GM21360 (cell line): ENCODE measurements at regions not wholly inside any gene's neighbourhood (a gene's known extent, or its start where the extent isn't known, plus 50 kb on each side); places are given as distances from the start of the nearest gene placed in this dataset.
A peak's percentile ranks its signal among the peaks of the same experiment; 100 is the strongest.
"Not testable (repeated sequence)": the region's sequence is repeated elsewhere in the genome, so short reads cannot be mapped to it uniquely, and the experiment has no call there.

Source experiments
- ATAC-seq: cut with Tn5 transposase; IDR thresholded peaks from one replicate; pipeline ENCODE4 v1.9.1; 2021; ENCODE audit warnings: mild to moderate bottlenecking, moderate library complexity; ENCODE audit not compliant: unreplicated experiment

- no peak for ATAC-seq
These were observed 581.5 kb upstream of the VRK2 start for GRCh38 chr2:57465067-57465466.

GRCh38 chr2:57465967-57466366 is 580.6 kb upstream of the VRK2 start:
- no peak for ATAC-seq

DNA sequence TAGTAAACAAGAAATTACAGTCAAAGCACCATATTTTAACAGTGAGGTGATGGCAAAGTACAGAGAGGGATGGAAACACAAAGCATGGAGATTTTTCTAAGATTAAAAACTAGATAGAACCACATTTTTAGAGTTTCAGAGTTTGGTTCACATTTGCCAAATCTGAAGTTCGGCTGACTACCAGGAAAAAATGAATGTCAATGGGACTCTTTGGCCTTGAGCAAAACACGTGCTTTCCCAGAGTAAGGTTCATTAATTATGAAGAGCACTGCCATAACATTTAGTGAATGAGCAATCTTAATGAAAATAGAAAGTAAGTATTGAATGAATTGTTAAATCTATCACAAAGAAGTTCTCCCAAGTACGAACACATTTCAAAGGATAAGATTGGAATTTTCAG is 571.2 kb upstream of the VRK2 start:
- no peak for ATAC-seq

GRCh38 chr2:57479981-57480380 is 566.6 kb upstream of the VRK2 start:
- ATAC-seq, result peak; percentile 59

DNA sequence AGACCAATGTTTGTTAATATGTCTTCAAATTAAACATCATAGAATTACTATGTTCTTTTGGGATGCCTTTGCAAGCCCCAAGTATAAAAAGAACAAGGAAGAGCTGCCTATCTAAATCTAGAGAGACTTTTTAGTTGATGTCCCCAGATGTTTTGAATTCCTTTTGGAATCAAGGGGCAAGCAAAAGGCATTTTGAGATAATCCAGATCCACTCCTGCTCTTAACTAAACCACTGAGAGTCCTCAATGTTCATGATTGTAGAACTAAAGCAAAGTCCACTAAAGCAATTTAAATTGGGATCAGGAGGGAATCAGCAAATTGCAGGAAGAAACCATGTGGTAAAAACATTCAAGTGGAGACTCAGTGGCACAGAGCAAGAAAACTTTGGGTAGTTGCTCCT is 558.5 kb upstream of the VRK2 start:
- ATAC-seq, result no peak

DNA sequence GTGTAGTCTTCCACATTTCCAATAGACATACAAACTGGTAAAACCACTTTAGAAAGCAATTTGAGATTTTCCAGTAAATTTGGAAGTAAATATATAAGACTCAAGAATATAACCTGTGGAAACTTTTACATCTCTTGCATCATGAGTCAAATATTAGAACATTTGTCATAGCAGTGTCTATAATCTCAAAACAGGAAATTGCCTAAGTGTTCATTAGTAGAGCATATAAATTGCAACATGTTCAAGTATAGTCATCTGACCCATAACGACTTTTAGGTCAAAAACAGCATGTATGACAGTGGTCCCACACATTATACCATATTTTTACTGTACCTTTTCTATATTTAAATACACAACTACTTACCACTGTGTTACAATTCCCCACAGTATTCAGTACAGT is 555.9 kb upstream of the VRK2 start:
- no peak for ATAC-seq

DNA sequence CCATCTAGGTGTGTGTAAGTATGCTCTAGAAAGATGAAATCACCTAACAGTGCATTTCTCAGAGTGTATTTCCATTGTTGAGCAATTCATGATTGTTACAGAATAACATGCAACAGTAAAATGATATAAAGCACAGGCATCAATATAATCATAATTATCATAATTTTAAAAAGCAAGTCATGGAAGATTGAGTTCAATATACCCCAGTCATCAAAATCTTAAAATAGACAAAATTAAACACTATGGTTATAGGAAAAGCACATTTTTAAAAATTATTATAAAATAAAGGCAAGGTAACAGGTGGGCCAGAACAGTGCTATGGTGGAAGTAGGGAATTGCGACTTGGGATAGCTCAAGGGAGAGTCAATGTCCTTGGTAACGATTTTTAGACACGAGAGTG is 555.4 kb upstream of the VRK2 start:
- ATAC-seq, result no peak

DNA sequence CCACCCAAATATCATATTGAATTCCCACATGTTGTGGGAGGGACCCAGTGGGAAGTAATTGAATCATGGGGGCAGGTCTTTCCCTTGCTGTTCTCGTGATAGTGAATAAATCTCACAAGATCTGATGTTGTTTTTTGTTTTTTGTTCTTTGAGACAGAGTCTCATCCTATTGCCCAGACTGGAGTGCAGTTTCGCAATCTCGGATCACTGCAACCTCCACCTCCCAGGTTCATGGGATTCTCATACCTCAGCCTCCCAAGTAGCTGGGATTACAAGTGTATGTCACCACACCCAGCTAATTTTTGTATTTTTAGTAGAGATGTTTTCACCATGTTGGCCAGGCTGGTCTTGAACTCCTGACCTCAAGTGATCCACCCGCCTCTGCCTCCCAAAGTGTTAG is 552.6 kb upstream of the VRK2 start:
- not testable (repeated sequence) for ATAC-seq

- ATAC-seq, result peak; percentile 87
These were observed 549.0 kb upstream of the VRK2 start for GRCh38 chr2:57497489-57498096.

DNA sequence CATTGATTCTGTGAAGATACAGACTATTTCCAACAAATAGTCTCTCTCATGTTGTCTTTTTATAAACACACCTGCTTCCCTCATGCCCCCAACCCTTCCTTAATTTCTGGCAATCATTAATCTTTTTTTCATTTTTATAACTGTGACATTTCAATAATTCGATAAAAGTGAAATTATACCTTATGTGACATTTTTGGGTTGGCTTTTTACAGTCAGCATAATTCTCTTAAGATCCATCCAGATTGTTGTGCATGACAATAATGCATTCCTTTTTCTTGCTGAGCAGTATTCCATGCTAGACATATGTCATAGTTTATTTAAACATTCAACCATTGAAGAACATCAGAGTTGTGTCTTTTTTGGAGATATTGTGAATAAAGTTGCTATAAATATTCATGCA is 541.8 kb upstream of the VRK2 start:
- ATAC-seq, result no peak

DNA sequence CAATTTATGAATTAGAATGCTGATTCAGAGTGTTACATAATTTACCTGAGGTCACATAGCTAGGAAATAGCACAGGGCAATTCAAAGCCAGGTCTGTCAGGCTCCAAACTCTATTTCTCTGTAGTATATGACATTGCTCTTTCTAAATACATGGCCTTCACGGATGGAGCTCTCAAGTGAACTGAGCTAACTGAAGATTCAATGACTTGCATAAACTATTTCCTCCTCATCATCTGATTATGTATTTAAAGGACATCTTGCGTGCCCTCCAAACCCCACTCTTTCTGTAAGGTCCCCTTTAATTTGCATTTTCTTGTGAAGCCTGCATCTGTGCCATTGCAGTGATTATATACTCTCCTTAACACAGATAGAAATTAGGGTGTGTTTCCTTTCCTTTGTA is 537.4 kb upstream of the VRK2 start:
- ATAC-seq, result no peak

- no peak for ATAC-seq
These were observed 535.9 kb upstream of the VRK2 start for GRCh38 chr2:57510704-57511103.

- ATAC-seq, result no peak
These were observed 531.2 kb upstream of the VRK2 start for GRCh38 chr2:57515366-57515765.

DNA sequence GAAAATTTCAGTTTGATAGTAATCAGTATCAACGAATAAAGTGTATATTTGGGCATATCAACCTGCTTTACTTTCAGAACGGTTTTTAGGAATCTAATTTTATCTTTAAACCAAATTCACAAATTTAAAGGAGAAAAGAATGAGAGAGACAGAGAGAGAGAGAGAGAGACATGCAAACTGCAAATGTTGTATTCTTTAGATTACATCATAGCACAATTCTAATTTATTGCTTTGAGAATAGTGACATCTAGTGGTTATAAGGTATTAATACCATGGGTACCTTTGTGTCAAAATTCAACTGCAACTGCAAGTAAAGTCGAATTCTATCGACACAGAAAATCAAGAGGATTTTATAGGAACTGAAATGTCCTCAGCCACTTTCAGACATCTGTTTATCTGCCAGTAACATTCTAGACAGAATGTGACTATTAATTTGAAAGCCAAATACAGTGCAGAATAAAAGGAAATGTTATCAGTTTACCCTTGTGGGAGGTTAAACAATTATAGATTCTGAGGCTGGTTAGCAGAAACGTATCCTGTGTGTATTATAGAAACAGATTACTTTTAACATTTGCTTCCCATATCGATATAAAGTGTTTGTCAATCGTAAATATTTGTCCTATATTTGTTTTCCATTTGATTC is 529.8 kb upstream of the VRK2 start:
- peak; percentile 90 for ATAC-seq

GRCh38 chr2:57523304-57523703 is 523.3 kb upstream of the VRK2 start:
- no peak for ATAC-seq

GRCh38 chr2:57527685-57528084 is 518.9 kb upstream of the VRK2 start:
- no peak for ATAC-seq

- ATAC-seq, result no peak
These were observed 518.1 kb upstream of the VRK2 start for GRCh38 chr2:57528499-57528898.

DNA sequence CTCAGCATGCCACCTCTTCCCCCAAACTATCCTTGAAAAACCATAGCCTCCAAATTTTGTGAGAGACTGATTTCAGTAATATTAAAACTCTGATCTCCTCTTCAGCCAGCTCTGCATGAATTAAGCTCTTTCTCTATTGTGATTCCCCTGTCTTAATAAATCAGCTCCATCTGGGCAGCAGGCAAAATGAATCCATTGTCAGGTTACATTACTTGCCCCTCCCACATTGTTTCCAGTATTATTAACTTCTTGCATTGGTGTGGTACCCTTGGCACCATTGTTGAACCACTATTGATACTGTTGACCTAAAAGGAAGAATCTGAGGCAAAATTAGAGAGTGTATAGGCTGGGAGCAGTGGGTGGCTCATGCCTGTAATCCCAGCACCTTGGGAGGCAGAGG is 512.2 kb upstream of the VRK2 start:
- no peak for ATAC-seq

DNA sequence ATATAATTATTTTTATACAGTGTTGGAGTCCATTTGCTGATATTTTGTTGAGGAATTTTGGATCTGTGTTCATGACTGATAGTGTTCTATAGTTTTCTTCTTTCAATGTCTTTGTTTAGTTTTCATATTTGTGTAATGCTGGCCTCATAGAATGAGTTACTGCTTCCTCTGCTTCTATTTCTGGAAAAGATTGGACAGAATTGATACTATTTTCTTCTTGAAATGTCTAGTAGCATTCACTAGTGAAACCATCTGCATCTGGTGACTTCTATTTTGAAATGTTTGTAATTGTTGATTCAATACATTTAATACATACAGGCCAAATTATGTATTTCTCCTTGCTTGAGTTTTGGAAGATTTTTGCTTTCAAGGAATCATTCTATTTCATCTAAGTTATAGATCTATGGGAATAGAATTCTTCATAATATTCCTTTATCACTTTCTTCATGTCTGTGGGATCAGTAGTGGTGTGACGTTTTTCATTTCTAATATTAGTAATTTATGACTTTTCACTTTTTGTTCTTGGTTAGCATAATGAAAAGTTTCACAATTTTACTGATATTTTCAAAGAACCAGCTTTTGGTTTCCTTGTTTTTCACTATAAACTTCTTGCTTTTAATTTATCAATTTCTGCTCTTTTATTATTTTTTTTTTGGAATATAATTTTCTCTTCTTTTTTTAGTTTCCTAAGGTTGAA is 509.9 kb upstream of the VRK2 start:
- peak; percentile 90 for ATAC-seq

- ATAC-seq, result no peak
These were observed 506.8 kb upstream of the VRK2 start for GRCh38 chr2:57539761-57540160.

DNA sequence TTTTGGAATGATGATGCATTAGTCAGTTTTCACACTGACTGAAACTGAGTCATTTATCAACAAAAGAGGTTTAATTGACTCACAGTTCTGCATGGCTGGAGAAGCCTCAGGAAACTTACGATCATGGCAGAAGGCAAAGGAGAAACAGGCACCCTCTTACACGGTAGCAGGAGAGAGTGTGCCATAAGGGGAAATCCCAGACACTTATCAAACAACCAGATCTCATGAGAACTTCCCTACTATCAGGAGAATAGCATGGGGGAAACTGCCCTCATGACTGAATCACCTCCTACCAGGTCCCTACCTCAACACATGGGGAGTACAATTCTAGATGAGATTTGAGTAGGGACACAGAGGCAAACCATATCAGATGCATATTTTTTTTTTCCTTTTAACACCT is 504.5 kb upstream of the VRK2 start:
- no peak for ATAC-seq

DNA sequence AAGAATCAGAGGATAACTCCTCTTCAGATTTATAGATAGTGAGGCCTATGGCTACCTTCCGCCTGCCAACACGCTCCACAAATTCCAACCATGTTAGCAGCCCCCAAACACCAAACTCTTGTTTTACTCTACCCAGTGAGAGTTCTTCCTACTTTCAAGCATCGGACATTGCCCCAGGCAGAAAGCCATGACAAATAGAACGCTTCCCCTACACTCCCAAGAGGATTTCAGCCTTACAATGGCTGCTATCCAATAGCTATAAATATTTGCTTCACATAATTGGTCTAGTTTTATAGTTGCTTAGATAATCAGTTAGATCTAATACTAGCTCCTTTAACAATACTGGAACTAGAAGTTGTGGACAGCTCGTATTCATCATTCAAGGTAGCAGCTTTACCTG is 503.4 kb upstream of the VRK2 start:
- ATAC-seq, result no peak
